IPS-18a (cell line): ENCODE measurements at regions not wholly inside any gene's neighbourhood (a gene's known extent, or its start where the extent isn't known, plus 50 kb on each side); places are given as distances from the start of the nearest gene placed in this dataset.

Experiments
- H3K27ac ChIP-seq: one replicate; pipeline ENCODE4 v1.5.1; 2013; ENCODE audit warnings: low read length
- H3K27me3 ChIP-seq: one replicate; pipeline ENCODE4 v1.6.1; 2013; ENCODE audit warnings: mild to moderate bottlenecking, low read length; ENCODE audit not compliant: control insufficient read depth, insufficient read depth
- H3K36me3 ChIP-seq: one replicate; pipeline ENCODE4 v1.6.1; 2013; ENCODE audit warnings: low read depth, low read length; ENCODE audit not compliant: control insufficient read depth
- H3K4me1 ChIP-seq: one replicate; pipeline ENCODE4 v1.6.1; 2013; ENCODE audit warnings: low read depth, low read length; ENCODE audit not compliant: control insufficient read depth
- H3K4me3 ChIP-seq: one replicate; pipeline ENCODE4 v1.5.1; 2013; ENCODE audit warnings: low read length
- H3K9ac ChIP-seq: one replicate; pipeline ENCODE4 v1.6.1; 2013; ENCODE audit warnings: mild to moderate bottlenecking, low read length, moderate library complexity
- H3K9me3 ChIP-seq: one replicate; pipeline ENCODE4 v1.6.1; 2013; ENCODE audit warnings: low read depth, low read length; ENCODE audit not compliant: control insufficient read depth

DNA sequence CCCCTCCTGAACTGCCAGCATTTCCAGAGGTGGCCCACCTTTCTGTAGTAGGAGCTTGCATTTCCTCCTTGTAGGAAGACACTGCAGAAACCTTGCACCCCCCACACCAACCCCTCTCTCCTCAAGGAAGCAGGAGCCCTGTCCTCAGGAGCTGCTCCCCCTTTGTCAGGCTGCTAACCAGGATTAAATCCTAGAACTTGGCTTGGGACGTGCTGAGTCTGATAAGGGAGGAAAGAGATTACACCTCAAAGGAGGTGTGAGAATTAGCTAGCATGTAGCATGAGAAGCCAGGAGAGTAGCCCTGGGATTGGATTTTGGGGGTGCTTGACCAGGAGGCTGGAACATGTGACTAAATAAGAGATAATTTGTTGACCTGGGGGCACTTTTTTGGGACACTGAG is 119.8 kb upstream of the ALDH1B1 start:
- Histone ChIP-seq H3K27me3 (no peaks in the 10 kb centered on the region), H3K4me1 (no peaks in the 10 kb centered on the region), H3K9ac (no peak overlapping the region), H3K4me3 (no peak overlapping the region), H3K36me3 (no peaks in the 10 kb centered on the region), H3K27ac (no peak overlapping the region), H3K9me3 (no peaks in the 10 kb centered on the region)

DNA sequence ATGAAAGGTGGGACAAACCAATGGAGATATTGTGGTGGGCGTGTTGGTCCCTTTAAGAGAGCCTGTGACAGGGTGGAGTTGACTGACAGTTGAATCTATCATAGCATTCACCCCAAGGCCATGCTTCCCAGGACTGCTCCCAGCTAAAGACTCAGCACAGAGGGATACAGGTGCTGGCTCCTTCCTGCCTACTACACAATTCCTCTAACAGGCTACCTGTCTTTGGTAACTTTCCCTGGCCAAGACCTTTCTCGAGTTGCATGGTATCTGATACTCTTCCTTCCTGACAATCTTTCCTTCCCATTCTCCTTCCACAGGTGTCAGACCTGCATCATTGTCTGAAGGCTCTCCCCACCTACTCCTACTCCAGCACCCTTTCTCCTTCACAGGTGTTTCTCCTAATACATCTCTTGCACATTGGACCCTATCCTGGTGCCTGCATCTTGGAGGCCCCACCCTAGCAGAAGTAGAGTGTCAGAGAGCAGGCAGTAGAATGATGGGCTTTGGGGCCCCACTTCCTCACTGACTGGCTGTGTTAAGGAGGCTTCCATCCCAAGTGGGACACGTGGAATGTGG is 120.7 kb upstream of the ALDH1B1 start:
- Histone ChIP-seq H3K4me1 (no peaks in the 10 kb centered on the region), H3K36me3 (no peaks in the 10 kb centered on the region), H3K4me3 (no peak overlapping the region), H3K27me3 (no peaks in the 10 kb centered on the region), H3K27ac (no peak overlapping the region), H3K9me3 (no peaks in the 10 kb centered on the region), H3K9ac (no peak overlapping the region)

DNA sequence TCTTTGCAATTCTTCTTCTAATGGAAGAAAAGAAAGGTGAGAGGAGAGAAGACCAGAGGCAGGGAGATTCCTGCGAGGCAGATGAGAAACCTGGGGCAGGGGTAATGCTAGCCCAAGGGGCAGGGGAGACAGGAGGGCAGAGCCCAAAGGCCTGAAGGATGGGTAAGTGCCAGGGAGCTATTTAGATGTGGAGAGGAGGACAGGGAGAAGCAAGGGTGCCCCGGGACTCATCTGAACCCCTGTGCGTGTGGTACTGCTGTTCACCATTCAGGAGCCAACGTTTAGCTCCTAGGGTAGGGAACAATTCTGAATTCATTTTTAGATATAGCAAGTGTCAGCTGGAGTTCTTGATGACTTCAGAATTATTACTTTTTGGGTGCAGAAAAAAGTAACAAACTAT is 122.7 kb upstream of the ALDH1B1 start:
- Histone ChIP-seq H3K27me3 (no peaks in the 10 kb centered on the region), H3K4me3 (no peak overlapping the region), H3K36me3 (no peaks in the 10 kb centered on the region), H3K9ac (no peak overlapping the region), H3K9me3 (no peaks in the 10 kb centered on the region), H3K4me1 (no peaks in the 10 kb centered on the region), H3K27ac (no peak overlapping the region)

DNA sequence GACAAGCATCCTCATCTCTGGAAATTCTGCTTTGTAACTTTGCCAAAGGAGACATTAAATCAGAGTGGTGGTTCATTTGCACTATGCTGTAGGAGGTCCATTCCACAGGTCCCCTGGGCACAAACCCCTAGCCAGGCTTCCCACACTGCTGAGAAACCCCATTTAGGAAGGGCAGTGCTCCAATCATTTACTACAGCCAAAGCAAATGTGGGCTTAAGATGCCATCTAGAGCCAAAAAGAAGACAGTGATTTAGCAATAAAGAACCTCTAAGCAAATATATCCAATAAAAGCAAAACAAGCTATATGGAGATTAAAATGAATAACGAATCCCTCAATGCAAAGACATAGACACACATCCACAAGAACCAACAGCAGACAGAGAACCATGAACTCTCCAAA is 129.0 kb upstream of the ALDH1B1 start:
- no peaks in the 10 kb centered on the region for H3K27me3 ChIP-seq
- H3K27ac ChIP-seq: no peak overlapping the region

DNA sequence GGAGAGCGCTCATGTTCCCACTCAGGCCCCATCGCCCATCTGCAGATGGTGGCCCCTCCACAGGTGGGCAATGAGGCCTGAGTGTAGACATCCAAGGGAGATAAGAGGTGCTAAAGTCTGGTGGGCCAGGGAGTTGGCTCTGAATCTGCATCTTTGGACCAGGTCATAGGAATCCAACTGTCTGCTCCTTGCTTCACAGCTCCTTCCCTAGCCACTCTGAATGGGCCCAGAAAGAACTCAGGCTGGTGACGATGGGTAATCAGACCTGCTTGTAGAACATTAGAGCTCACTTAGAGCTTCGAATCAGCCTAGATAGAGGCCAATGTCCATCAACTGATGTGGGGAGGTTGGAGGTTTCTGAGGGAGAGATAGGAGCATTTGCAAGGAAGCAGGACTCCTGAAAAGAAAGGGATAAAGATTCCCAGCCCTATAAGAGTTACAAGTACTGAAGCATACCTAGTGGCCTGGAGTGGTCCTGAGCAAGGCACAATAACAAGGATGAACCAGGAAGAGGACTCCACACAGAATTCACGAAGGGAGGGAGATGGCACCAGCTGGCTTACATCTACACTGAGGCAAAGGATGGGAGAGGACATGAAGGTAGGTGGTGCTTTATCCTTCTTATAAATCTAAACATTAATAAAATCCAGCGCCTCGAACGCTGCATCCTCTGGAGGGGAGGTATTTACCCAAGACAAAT is 132.8 kb upstream of the ALDH1B1 start:
- no peaks in the 10 kb centered on the region for H3K36me3 ChIP-seq
- no peaks in the 10 kb centered on the region for H3K27me3 ChIP-seq
- no peak overlapping the region for H3K27ac ChIP-seq
- H3K4me3 ChIP-seq: no peak overlapping the region
- no peaks in the 10 kb centered on the region for H3K9me3 ChIP-seq
- H3K4me1 ChIP-seq: no peaks in the 10 kb centered on the region
- no peak overlapping the region for H3K9ac ChIP-seq

More for the DNA sequence above, 129.0 kb upstream of the ALDH1B1 start:
- no peaks in the 10 kb centered on the region for H3K9me3 ChIP-seq
- no peaks in the 10 kb centered on the region for H3K4me1 ChIP-seq
- H3K9ac ChIP-seq: no peak overlapping the region
- H3K4me3 ChIP-seq: no peak overlapping the region
- no peaks in the 10 kb centered on the region for H3K36me3 ChIP-seq

DNA sequence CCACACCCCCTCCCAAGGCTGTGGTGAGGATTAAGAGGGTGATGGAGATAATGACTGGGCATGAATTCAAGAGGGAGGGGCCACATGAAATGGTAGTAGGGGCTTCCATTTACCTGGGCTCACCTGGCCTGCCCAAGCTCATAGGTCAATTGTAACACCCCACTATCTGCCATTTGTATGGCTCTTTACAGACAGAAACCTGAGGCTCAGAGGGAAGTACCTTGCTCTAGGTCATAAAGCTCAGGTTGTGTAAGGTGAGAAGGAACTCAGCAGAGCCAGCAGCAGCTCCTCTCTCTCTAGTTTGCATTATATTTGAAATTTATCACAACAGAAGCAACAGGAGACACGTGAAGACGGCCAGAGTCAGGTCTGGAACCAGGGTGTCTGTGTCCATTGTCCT is 133.4 kb upstream of the ALDH1B1 start:
- no peaks in the 10 kb centered on the region for H3K9me3 ChIP-seq
- H3K9ac ChIP-seq: no peak overlapping the region
- H3K27ac ChIP-seq: no peak overlapping the region
- no peaks in the 10 kb centered on the region for H3K27me3 ChIP-seq
- no peak overlapping the region for H3K4me3 ChIP-seq
- no peaks in the 10 kb centered on the region for H3K36me3 ChIP-seq
- H3K4me1 ChIP-seq: no peaks in the 10 kb centered on the region

DNA sequence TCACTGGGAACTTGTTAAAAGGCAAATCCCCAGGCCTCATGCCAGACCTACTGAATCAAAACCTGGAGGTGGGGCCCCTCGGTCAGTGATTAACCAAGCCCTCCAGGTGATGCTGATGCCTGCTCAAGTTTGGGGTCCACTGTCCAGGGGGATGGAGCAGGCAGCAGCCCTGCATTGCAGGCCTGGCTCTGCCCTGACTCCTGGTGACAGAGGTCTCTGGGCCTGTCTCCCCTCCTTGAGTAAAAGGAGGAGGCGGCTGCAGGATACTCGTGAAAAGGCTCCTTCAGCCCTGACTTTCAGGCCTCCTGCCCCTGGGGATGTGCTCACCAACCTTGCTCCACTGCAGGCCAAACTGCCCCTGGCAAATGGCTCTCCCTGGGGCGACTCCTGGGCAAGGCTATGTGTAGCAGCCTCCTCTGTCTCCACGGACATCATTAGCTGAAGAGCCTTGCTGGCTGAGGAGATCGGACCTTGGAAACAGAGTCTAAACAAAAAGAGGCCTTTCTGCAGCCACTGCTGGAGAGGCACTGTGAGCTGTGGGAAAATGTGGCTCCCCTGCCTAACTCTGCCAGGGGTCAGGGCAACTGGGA is 134.8 kb upstream of the ALDH1B1 start:
- Histone ChIP-seq H3K36me3 (no peaks in the 10 kb centered on the region), H3K4me1 (no peaks in the 10 kb centered on the region)

DNA sequence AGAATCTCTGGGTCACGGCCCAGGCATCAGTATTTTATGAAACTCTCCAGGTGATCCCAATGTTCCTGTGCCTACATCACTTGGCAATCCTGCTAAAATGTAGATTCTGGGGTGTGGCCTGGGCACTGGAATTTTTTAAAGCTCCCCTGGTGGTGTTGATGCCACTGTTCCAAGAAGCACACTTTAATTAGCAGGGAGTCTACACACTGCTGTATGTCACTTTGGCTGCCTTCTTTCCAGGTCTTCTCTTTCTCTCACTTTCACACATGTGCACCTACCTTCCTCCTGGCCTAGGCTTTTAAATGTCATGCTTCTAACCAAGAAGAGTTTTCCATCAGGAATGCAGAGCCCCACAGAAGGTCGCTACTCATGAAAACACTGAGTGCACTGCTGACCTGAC is 136.0 kb upstream of the ALDH1B1 start:
- Histone ChIP-seq H3K4me3 (no peak overlapping the region), H3K4me1 (no peaks in the 10 kb centered on the region), H3K27ac (no peak overlapping the region), H3K9ac (no peak overlapping the region), H3K9me3 (no peaks in the 10 kb centered on the region), H3K27me3 (no peaks in the 10 kb centered on the region), H3K36me3 (no peaks in the 10 kb centered on the region)

More for the DNA sequence above, 134.8 kb upstream of the ALDH1B1 start:
- Histone ChIP-seq H3K27ac (no peak overlapping the region), H3K4me3 (no peak overlapping the region), H3K9me3 (no peaks in the 10 kb centered on the region), H3K9ac (no peak overlapping the region), H3K27me3 (no peaks in the 10 kb centered on the region)

DNA sequence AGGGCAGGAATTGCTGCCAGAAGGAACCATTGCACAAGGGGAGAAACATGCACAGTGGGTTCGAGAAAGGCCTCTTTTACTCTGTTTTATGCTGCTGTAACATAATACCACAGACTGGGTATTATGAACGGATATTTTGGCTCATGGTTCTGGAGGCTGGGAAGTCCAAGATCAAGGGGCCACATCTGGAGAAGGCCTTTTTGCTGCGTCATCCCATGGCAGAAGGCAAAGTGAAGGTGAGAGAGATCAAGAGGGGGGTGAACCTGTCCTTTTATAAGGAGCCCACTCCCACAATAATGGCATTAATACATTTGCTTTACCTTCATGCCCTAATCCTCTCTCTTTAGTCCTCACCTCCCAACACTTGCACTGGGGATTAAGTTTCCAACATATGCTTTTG is 136.9 kb upstream of the ALDH1B1 start:
- Histone ChIP-seq H3K36me3 (no peaks in the 10 kb centered on the region), H3K4me1 (no peaks in the 10 kb centered on the region), H3K27me3 (no peaks in the 10 kb centered on the region), H3K4me3 (no peak overlapping the region), H3K9me3 (no peaks in the 10 kb centered on the region), H3K27ac (no peak overlapping the region), H3K9ac (no peak overlapping the region)

DNA sequence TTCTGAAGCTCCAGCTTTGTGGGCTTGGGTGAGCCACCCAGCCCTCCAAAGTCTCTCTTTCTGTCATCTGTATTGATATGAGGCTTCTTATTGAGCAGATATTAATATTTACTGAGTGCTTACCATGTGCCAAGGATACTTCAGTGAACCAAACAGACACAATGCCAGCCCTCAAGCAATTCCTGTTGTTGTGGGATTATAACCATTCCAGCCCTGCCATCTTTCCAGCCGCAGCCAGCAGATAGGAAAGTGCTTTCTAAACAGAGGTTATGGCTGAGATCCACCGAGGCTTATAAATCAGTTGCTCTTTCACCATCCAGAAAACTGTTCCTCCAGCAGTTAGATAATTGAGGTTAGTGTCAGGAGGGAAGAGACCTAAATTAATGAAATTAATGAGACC is 137.7 kb upstream of the ALDH1B1 start:
- Histone ChIP-seq H3K4me3 (no peak overlapping the region), H3K9ac (no peak overlapping the region), H3K27me3 (no peaks in the 10 kb centered on the region), H3K27ac (no peak overlapping the region), H3K4me1 (no peaks in the 10 kb centered on the region), H3K9me3 (no peaks in the 10 kb centered on the region), H3K36me3 (no peaks in the 10 kb centered on the region)

DNA sequence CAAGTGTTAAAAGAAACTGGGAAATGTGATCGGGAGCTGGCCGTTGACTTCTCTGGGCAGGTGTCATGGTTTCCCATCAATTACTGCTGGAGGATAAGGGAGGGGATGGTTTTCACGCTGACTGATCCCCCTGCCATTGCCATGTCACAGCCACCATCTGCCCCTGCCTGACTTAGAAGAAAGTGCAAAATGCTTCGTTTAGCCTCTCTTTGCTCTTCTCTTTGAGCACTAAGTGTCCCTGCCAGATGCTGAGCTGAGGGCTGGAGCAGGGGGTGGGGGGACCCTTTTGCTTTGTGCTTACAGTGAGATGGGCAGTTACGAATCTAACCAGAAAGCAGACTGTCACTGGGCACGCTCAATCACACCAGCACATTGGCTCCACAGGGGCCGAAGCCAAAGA is 138.4 kb upstream of the ALDH1B1 start:
- Histone ChIP-seq H3K9ac (no peak overlapping the region), H3K36me3 (no peaks in the 10 kb centered on the region), H3K4me3 (no peak overlapping the region), H3K9me3 (no peaks in the 10 kb centered on the region), H3K27ac (no peak overlapping the region), H3K27me3 (no peaks in the 10 kb centered on the region), H3K4me1 (no peaks in the 10 kb centered on the region)

DNA sequence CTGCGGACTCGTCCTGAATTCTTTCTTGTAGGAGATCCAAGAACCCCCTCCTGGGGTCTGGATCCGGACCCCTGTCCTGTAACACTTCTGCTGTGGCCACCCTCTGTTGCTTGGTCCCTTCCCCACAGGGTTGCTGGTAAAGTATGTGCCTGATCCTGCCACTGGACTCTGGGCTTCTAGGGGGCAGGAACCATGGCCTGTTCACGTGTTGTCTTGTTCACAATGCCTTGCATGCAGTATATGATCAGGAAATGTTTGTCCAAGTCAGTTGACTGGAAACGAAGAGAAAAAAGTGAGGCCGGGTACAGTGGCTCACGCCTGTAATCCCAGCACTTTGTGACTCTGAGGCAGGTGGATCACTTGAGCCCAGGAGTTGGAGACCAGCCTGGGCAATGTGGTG is 139.3 kb upstream of the ALDH1B1 start:
- Histone ChIP-seq H3K9me3 (no peaks in the 10 kb centered on the region), H3K27ac (no peak overlapping the region), H3K9ac (no peak overlapping the region), H3K27me3 (no peaks in the 10 kb centered on the region), H3K4me1 (no peaks in the 10 kb centered on the region), H3K4me3 (no peak overlapping the region), H3K36me3 (no peaks in the 10 kb centered on the region)
